ENCODE measurements at regions not wholly inside any gene's neighbourhood (a gene's known extent, or its start where the extent isn't known, plus 50 kb on each side); places are given as distances from the start of the nearest gene placed in this dataset.

GRCh38 chrX:54675762-54676161, 122.3 kb downstream of the ITIH6 start:
- CTCF ChIA-PET: no interaction called here
- H3K4me3 Mint-ChIP-seq (ENCODE audit: low read depth, unreplicated experiment): no peak overlapping the region
- no peak overlapping the region for H3K27ac Mint-ChIP-seq (ENCODE audit: unreplicated experiment)
- intact Hi-C loops (cut with micrococcal nuclease; ENCODE audit: unreplicated experiment): no loop called here
- H3K9me3 Mint-ChIP-seq (ENCODE audit: low read depth, unreplicated experiment): peaks cover 10% of the 10 kb centered on the region
- H3K27me3 Mint-ChIP-seq (ENCODE audit: unreplicated experiment): no peaks in the 10 kb centered on the region
- BruUV-seq (replicated peaks): no TSS peak
- no peaks in the 10 kb centered on the region for H3K4me1 Mint-ChIP-seq (ENCODE audit: low read depth, unreplicated experiment)
- DNase-seq: no peak
- no peaks in the 10 kb centered on the region for H3K36me3 Mint-ChIP-seq (ENCODE audit: insufficient read depth, unreplicated experiment)
- TF ChIP-seq, protein P1, sequence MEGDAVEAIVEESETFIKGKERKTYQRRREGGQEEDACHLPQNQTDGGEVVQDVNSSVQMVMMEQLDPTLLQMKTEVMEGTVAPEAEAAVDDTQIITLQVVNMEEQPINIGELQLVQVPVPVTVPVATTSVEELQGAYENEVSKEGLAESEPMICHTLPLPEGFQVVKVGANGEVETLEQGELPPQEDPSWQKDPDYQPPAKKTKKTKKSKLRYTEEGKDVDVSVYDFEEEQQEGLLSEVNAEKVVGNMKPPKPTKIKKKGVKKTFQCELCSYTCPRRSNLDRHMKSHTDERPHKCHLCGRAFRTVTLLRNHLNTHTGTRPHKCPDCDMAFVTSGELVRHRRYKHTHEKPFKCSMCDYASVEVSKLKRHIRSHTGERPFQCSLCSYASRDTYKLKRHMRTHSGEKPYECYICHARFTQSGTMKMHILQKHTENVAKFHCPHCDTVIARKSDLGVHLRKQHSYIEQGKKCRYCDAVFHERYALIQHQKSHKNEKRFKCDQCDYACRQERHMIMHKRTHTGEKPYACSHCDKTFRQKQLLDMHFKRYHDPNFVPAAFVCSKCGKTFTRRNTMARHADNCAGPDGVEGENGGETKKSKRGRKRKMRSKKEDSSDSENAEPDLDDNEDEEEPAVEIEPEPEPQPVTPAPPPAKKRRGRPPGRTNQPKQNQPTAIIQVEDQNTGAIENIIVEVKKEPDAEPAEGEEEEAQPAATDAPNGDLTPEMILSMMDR (IDR thresholded peaks at IDR 0.05; ENCODE audit: unreplicated experiment): no peak

DNA sequence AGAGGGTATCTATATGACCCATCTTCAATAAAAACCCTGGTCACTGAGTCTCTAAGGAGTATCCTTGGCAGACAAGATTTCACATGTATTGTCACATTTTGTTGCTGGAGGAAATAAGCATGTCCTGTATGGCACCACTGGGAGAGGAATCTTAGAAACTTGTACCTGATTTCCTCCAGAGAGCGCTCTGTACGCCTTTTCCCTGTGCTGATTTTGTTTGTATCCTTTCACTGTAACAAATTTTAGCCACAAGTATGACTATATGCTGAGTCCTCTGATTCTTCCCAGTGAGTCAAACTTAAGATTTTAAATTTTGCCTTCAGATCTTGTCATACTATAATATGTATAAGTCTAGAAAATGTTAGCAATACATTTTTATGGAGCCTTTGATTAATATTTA, 102.8 kb downstream of the ITIH6 start:
- intact Hi-C loops (cut with micrococcal nuclease; ENCODE audit: unreplicated experiment): no loop called here
- no peaks in the 10 kb centered on the region for H3K9me3 Mint-ChIP-seq (ENCODE audit: low read depth, unreplicated experiment)
- TF ChIP-seq, protein P1 (IDR thresholded peaks at IDR 0.05; ENCODE audit: unreplicated experiment): no peak
- no peaks in the 10 kb centered on the region for H3K36me3 Mint-ChIP-seq (ENCODE audit: insufficient read depth, unreplicated experiment)
- H3K4me3 Mint-ChIP-seq (ENCODE audit: low read depth, unreplicated experiment): no peak overlapping the region
- H3K27me3 Mint-ChIP-seq (ENCODE audit: unreplicated experiment): peaks cover 5% of the 10 kb centered on the region
- no peak overlapping the region for H3K27ac Mint-ChIP-seq (ENCODE audit: unreplicated experiment)
- no peak for DNase-seq
- BruUV-seq (replicated peaks): no TSS peak
- no peaks in the 10 kb centered on the region for H3K4me1 Mint-ChIP-seq (ENCODE audit: low read depth, unreplicated experiment)
- CTCF ChIA-PET: no interaction called here

GRCh38 chrX:54695816-54696487, 102.1 kb downstream of the ITIH6 start:
- no peaks in the 10 kb centered on the region for H3K36me3 Mint-ChIP-seq (ENCODE audit: insufficient read depth, unreplicated experiment)
- TF ChIP-seq, protein P1 (IDR thresholded peaks at IDR 0.05; ENCODE audit: unreplicated experiment): no peak
- no peaks in the 10 kb centered on the region for H3K4me1 Mint-ChIP-seq (ENCODE audit: low read depth, unreplicated experiment)
- H3K27me3 Mint-ChIP-seq (ENCODE audit: unreplicated experiment): peaks cover 13% of the 10 kb centered on the region
- no peaks in the 10 kb centered on the region for H3K9me3 Mint-ChIP-seq (ENCODE audit: low read depth, unreplicated experiment)
- no peak overlapping the region for H3K27ac Mint-ChIP-seq (ENCODE audit: unreplicated experiment)
- no peak for DNase-seq
- no peak overlapping the region for H3K4me3 Mint-ChIP-seq (ENCODE audit: low read depth, unreplicated experiment)
- no TSS peak for BruUV-seq (replicated peaks)
- intact Hi-C loops (cut with micrococcal nuclease; ENCODE audit: unreplicated experiment): no loop called here
- CTCF ChIA-PET: no interaction called here
